Retinal pigment epithelial cell (primary cell): ENCODE measurements at regions not wholly inside any gene's neighbourhood (a gene's known extent, or its start where the extent isn't known, plus 50 kb on each side); places are given as distances from the start of the nearest gene placed in this dataset.
"Not testable (repeated sequence)": the region's sequence is repeated elsewhere in the genome, so short reads cannot be mapped to it uniquely, and the experiment has no call there.

Source experiments
- DNase-seq: peaks from one replicate; pipeline ENCODE4 v3.0.0-alpha.2; 2010; ENCODE audit warnings: low read depth
- H3K4me3 ChIP-seq: 2 replicates; pipeline ENCODE4 v1.5.1; 2011; ENCODE audit warnings: mild to moderate bottlenecking, low read length, control low read depth, moderate library complexity
- TF ChIP-seq, protein P1 (sequence below): conservative IDR thresholded peaks from 2 replicates; pipeline ENCODE4 v1.5.1; 2011; ENCODE audit warnings: low read depth, low read length, control low read depth, inconsistent platforms

DNA sequence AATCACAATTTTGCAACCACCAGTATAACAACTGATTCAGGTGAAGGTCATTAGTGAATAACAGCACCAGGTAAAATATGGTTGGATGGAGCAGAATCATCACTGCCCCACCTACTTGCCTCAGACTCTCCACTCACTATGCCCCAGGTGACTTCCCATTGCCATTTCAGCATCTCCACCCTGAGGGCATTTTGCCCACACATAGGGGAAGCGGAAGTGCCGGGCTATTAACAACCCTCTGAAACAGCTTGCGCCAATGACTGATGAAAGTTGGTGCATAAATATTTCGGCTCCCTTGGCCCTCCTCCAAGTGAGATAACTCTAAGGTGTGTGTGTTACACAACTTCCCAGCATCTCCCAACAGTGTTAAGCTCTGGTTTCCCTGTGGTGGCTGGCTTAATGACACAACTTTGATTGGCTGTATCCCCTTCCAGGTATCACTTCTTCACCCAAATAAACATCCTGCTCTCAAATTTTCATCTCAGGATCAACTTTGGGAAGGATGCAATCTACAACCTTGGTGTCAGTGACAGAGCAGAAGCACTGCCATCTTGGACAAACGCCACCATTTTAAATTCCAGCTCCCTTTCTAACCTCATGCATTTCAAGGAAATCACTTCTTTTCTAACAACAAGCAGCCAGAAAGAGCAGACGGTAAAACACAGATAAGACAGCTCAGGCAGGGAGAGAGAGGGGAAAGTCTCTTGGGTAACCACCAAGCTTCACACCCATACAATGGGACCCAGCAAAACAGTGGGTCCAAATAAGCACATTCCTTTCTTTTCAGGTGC, 73.6 kb upstream of the PPP2R5C start:
- TF ChIP-seq, protein P1, sequence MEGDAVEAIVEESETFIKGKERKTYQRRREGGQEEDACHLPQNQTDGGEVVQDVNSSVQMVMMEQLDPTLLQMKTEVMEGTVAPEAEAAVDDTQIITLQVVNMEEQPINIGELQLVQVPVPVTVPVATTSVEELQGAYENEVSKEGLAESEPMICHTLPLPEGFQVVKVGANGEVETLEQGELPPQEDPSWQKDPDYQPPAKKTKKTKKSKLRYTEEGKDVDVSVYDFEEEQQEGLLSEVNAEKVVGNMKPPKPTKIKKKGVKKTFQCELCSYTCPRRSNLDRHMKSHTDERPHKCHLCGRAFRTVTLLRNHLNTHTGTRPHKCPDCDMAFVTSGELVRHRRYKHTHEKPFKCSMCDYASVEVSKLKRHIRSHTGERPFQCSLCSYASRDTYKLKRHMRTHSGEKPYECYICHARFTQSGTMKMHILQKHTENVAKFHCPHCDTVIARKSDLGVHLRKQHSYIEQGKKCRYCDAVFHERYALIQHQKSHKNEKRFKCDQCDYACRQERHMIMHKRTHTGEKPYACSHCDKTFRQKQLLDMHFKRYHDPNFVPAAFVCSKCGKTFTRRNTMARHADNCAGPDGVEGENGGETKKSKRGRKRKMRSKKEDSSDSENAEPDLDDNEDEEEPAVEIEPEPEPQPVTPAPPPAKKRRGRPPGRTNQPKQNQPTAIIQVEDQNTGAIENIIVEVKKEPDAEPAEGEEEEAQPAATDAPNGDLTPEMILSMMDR: no peak

DNA sequence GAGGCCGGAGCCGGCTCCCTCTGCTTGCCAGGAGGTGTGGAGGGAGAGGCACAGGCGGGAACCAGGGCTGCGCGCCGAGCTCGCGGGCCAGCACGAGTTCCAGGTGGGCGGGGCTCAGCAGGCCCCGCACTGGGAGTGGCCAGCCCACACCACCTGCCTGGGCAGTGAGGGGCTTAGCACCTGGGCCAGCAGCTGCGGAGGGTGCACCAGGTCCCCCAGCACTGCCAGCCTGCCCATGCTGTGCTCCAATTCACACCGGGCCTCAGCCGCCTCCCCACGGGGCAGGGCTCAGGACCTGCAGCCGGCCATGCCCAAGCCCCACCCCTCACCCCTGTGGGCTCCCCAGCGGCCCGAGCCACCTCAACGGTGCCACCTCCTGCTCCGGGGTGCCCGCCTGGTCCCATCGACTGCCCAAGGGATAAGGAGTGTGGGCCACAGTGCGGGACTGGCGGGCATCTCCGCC, 72.4 kb upstream of the PPP2R5C start:
- DNase-seq: no peak
- H3K4me3 ChIP-seq: no peak overlapping the region
- TF ChIP-seq, protein P1: no peak

More for the DNA sequence above, 73.6 kb upstream of the PPP2R5C start:
- H3K4me3 ChIP-seq: no peak overlapping the region
- no peak for DNase-seq

DNA sequence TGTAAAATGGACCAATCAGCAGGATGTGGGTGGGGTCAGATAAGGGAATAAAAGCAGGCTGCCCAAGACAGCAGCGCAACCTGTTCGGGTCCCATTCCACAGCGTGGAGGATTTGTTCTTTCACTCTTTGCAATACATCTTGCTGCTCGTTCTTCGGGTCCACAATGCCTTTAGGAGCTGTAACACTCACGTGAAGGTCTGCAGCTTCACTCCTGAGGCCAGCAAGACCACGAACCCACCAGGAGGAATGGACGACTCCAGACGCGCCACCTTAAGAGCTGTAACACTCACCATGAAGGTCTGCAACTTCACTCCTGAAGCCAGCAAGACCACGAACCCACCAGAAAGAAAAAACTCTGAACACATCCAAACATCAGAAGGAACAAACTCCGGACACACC, 71.5 kb upstream of the PPP2R5C start:
- H3K4me3 ChIP-seq, DNase-seq: not testable (repeated sequence)

DNA sequence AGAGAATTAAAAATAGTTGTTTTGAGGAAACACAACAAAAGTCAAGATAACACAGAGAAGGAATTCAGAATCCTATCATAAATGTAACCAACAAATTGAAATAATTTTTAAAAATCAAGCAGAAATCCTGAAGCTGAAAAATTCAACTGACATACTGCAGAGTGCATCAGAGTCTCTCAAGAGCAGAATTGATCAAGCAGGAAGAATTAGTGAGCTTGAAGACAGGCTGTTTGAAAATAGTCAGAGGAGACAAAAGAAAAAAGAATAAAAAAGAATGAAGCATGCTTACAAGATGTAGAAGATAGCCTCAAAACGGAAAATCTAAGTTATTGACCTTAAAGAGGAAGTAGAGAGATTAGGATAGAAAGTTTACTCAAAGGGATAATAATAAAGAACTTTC, 65.8 kb upstream of the PPP2R5C start:
- TF ChIP-seq, protein P1: no peak
- no peak overlapping the region for H3K4me3 ChIP-seq

DNA sequence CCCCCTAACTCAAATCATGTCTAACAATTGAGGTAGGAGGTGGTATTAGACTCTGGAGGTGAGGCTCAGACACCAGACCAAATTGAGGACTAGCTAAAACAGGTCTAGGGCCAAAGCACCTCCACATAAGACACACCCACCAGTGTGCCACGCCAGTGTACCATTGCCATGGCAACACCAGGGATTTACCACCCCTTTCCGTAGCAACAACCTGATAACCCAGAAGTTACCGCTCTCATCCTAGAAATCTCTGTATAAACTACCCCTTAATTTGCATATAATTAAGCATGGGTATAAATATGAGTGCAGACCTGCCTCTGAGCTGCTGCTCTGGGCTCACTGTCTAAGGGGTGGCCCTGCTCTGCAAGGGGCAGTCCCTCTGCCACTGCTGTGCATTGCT, 57.4 kb upstream of the PPP2R5C start:
- no peak for DNase-seq
- TF ChIP-seq, protein P1: no peak

More for the DNA sequence above, 65.8 kb upstream of the PPP2R5C start:
- DNase-seq: no peak

DNA sequence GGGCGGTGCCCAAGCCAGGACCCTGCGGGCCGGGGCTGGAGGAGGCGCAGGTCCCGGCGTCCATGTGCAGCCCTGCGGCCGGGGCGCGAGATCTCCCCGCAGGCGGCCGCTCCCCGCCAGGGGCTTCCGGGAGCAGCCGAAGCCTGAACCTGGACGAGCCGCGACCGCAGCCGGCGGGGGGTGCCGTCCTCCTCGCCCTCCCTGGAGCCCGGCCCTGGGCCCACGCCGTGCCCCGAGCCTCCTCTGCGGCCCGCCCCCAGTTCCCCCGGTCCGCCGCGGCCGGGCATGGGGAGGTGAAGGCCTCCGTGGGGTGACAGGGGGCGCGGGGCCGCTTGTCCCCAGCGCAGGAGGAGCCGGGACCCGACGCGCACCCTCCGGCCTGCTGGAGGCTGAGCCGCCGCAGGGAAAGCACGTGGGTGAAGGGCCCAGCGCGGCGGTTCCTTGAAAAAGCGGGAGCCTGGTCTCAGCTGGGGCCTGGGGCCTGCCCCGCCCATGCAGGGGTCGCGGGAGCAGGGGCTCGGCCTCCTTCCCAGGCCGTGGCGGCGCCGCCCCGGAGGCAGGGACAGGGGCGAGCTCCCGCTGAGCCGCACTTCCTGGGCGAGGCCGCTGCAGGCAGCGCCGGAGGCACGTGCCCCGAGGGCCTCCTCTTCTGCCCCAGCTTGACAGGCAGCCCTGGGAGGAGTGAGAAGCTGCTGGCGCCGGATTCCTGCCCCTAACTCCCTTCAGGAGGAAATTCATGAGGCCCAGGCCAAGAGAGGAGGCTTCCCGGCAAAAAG, 55.6 kb upstream of the PPP2R5C start:
- peak; percentile 39 for DNase-seq
- no peak overlapping the region for H3K4me3 ChIP-seq
- TF ChIP-seq, protein P1: no peak

More for the DNA sequence above, 57.4 kb upstream of the PPP2R5C start:
- H3K4me3 ChIP-seq: no peak overlapping the region

DNA sequence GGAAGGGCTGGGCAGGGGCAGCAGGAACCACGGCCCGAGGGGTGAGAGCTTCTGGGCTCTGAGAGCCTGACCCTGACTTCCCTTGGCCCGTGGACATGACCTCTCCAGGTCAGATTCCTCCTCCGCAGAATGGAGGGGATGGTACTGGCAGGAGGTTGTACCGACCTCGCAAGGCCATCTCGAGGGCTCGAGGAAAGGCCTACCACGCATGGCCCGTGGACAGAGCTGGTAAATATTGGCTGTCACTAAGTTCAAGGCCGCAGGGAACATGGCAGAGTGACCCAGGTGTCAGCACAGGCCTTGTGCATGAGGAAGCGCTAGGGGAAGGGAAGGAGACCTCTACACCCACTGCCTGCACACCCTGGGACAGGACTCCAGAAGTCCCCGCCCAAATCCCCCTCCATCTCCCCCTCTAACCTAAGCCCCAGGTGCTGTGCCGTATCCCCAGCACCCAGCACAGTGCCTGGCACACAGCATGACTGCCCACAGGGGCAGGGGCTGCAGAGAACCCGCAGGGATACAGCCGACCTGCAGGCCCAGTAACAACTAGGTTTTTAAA, 54.9 kb upstream of the PPP2R5C start:
- TF ChIP-seq, protein P1: no peak
- DNase-seq: no peak
- no peak overlapping the region for H3K4me3 ChIP-seq
